ENCODE measurements at regions not wholly inside any gene's neighbourhood (a gene's known extent, or its start where the extent isn't known, plus 50 kb on each side); places are given as distances from the start of the nearest gene placed in this dataset.

- H3K4me3 ChIP-seq (replicated peaks in 1 of 4; ENCODE audit: control extremely low read depth in 1 of 4, insufficient read depth in 1 of 4, low read depth in 3 of 4, low read length in 4 of 4): no peak overlapping the region
- H3K27me3 ChIP-seq (ENCODE audit: control insufficient read depth, insufficient read depth, low read length): no peaks in the 10 kb centered on the region
- H3K4me1 ChIP-seq (ENCODE audit: control insufficient read depth, extremely low read depth, insufficient read depth, low read length): no peaks in the 10 kb centered on the region
- no peak overlapping the region for H3K27ac ChIP-seq (ENCODE audit: insufficient read depth, low read length)
- no peak overlapping the region for H3K4me2 ChIP-seq (ENCODE audit: extremely low read depth, insufficient read depth, low read length)
- no peak overlapping the region for H2AFZ ChIP-seq (ENCODE audit: low read length)
- H4K20me1 ChIP-seq (ENCODE audit: control insufficient read depth, extremely low read depth, insufficient read depth, low read length): no peaks in the 10 kb centered on the region
- TF ChIP-seq CTCF (conservative IDR thresholded peaks at IDR 0.05 in 1 of 2, IDR thresholded peaks at IDR 0.05 in 1 of 2; ENCODE audit: low read depth in 1 of 2, low read length in 2 of 2): no peak
- no peak overlapping the region for H3K9ac ChIP-seq (ENCODE audit: insufficient read depth, low read length)
- H3K9me3 ChIP-seq (ENCODE audit: control insufficient read depth, insufficient read depth, low read depth, low read length): no peaks in the 10 kb centered on the region
- DNase-seq (ENCODE audit: low read depth in 2 of 2): no peak
- H3K36me3 ChIP-seq (ENCODE audit: control insufficient read depth, insufficient read depth, low read length): no peaks in the 10 kb centered on the region
- H3K79me2 ChIP-seq (ENCODE audit: control insufficient read depth, insufficient read depth, low read length): no peaks in the 10 kb centered on the region
Measured at GRCh38 chr9:135183069-135183468, 95.6 kb downstream of the OLFM1 start.

- Histone ChIP-seq H3K27me3 (ENCODE audit: control insufficient read depth, insufficient read depth, low read length) (no peaks in the 10 kb centered on the region), H3K4me3 (replicated peaks in 1 of 4; ENCODE audit: control extremely low read depth in 1 of 4, insufficient read depth in 1 of 4, low read depth in 3 of 4, low read length in 4 of 4) (no peak overlapping the region), H3K9ac (ENCODE audit: insufficient read depth, low read length) (no peak overlapping the region), H3K36me3 (ENCODE audit: control insufficient read depth, insufficient read depth, low read length) (no peaks in the 10 kb centered on the region), H4K20me1 (ENCODE audit: control insufficient read depth, extremely low read depth, insufficient read depth, low read length) (no peaks in the 10 kb centered on the region), H3K4me2 (ENCODE audit: extremely low read depth, insufficient read depth, low read length) (no peak overlapping the region), H2AFZ (ENCODE audit: low read length) (no peak overlapping the region), H3K4me1 (ENCODE audit: control insufficient read depth, extremely low read depth, insufficient read depth, low read length) (no peaks in the 10 kb centered on the region), H3K79me2 (ENCODE audit: control insufficient read depth, insufficient read depth, low read length) (no peaks in the 10 kb centered on the region), H3K27ac (ENCODE audit: insufficient read depth, low read length) (no peak overlapping the region), H3K9me3 (ENCODE audit: control insufficient read depth, insufficient read depth, low read depth, low read length) (no peaks in the 10 kb centered on the region)
- no peak for DNase-seq (ENCODE audit: low read depth in 2 of 2)
- TF ChIP-seq EZH2 (IDR thresholded peaks at IDR 0.05; ENCODE audit: low read length, missing control alignments) (no peak), CTCF (conservative IDR thresholded peaks at IDR 0.05 in 1 of 2, IDR thresholded peaks at IDR 0.05 in 1 of 2; ENCODE audit: low read depth in 1 of 2, low read length in 2 of 2) (no peak)
Measured at GRCh38 chr9:135183528-135184180, 96.2 kb downstream of the OLFM1 start.

GRCh38 chr9:135184181-135185053, 96.9 kb downstream of the OLFM1 start:
- DNase-seq (ENCODE audit: low read depth in 2 of 2): no peak
- H3K4me2 ChIP-seq (ENCODE audit: extremely low read depth, insufficient read depth, low read length): no peak overlapping the region
- H3K4me1 ChIP-seq (ENCODE audit: control insufficient read depth, extremely low read depth, insufficient read depth, low read length): no peaks in the 10 kb centered on the region
- TF ChIP-seq CTCF (conservative IDR thresholded peaks at IDR 0.05 in 1 of 2, IDR thresholded peaks at IDR 0.05 in 1 of 2; ENCODE audit: low read depth in 1 of 2, low read length in 2 of 2) (no peak), EZH2 (IDR thresholded peaks at IDR 0.05; ENCODE audit: low read length, missing control alignments) (no peak)
- no peaks in the 10 kb centered on the region for H4K20me1 ChIP-seq (ENCODE audit: control insufficient read depth, extremely low read depth, insufficient read depth, low read length)
- H2AFZ ChIP-seq (ENCODE audit: low read length): no peak overlapping the region
- H3K9me3 ChIP-seq (ENCODE audit: control insufficient read depth, insufficient read depth, low read depth, low read length): no peaks in the 10 kb centered on the region
- no peaks in the 10 kb centered on the region for H3K79me2 ChIP-seq (ENCODE audit: control insufficient read depth, insufficient read depth, low read length)
- H3K9ac ChIP-seq (ENCODE audit: insufficient read depth, low read length): no peak overlapping the region
- no peaks in the 10 kb centered on the region for H3K36me3 ChIP-seq (ENCODE audit: control insufficient read depth, insufficient read depth, low read length)
- no peaks in the 10 kb centered on the region for H3K27me3 ChIP-seq (ENCODE audit: control insufficient read depth, insufficient read depth, low read length)
- no peak overlapping the region for H3K4me3 ChIP-seq (replicated peaks in 1 of 4; ENCODE audit: control extremely low read depth in 1 of 4, insufficient read depth in 1 of 4, low read depth in 3 of 4, low read length in 4 of 4)
- H3K27ac ChIP-seq (ENCODE audit: insufficient read depth, low read length): no peak overlapping the region
